Body of pancreas (tissue), 4 donors: ENCODE measurements at regions not wholly inside any gene's neighbourhood (a gene's known extent, or its start where the extent isn't known, plus 50 kb on each side); places are given as distances from the start of the nearest gene placed in this dataset.

Experiments used
- POLR2A ChIP-seq, 3 donors: fragments of 450-650 bp; IDR thresholded peaks; one replicate each; pipeline ENCODE4 v1.6.1; 2016; ENCODE audit warnings: antibody characterized with exemption in 3 of 3, mild to moderate bottlenecking in 2 of 3
- TF ChIP-seq, protein P1 (sequence below), 7 experiments: fragments of 450-650 bp in 4 of 7; fragments of 200-600 bp in 3 of 7; sonication (generic) in 3 of 7; IDR thresholded peaks; one replicate each; pipeline ENCODE4 v1.5.1; 2016 to 2019; ENCODE audit warnings: antibody characterized with exemption in 7 of 7

DNA sequence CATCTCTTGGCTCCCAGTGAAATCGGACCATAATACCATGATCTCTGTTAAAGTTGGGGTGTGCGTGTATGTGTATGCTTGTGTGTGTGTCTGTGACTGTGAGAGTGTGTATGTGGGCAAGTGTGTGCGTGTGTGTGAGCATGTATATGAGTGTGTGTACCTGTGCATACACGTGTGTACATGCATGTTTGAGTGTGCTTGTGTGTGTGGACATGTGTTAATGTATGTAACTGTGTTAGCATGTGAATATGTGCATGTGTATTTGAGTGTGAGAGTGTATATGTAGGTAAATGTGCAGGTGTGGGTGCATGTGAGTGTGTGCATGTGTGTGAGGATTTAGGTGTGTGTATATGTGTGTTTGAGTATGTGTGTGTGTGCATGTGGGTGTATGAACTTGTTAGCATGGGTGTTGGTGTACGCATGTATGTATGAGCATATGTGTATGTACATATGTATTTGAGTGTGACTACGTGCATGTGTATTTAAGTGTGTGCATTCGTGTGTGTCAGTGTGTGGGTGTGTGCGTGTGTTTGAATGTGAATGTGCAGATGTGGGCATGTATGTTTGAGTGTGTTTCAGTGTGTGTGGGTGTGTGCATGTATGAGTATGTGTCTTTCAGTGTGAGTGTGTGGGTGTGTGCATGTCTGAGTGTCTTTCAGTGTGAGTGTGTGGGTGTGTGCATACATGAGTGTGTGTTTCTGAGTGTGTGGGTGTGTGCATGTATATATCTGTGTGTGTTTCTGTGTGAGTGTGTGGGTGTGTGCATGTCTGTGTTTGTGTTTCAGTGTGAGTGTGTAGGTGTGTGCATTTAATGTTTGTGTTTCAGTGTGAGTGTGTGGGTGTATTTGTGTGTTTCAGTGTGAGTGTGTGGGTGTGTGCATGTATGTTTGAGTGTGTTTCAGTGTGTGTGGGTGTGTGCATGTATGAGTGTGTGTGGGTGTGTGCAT lies 183.2 kb downstream of the SOX9 start:
- TF ChIP-seq, protein P1, sequence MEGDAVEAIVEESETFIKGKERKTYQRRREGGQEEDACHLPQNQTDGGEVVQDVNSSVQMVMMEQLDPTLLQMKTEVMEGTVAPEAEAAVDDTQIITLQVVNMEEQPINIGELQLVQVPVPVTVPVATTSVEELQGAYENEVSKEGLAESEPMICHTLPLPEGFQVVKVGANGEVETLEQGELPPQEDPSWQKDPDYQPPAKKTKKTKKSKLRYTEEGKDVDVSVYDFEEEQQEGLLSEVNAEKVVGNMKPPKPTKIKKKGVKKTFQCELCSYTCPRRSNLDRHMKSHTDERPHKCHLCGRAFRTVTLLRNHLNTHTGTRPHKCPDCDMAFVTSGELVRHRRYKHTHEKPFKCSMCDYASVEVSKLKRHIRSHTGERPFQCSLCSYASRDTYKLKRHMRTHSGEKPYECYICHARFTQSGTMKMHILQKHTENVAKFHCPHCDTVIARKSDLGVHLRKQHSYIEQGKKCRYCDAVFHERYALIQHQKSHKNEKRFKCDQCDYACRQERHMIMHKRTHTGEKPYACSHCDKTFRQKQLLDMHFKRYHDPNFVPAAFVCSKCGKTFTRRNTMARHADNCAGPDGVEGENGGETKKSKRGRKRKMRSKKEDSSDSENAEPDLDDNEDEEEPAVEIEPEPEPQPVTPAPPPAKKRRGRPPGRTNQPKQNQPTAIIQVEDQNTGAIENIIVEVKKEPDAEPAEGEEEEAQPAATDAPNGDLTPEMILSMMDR (IDR thresholded peaks at IDR 0.05), result no peak
- no peak for TF ChIP-seq POLR2A (IDR thresholded peaks at IDR 0.05)
